ENCODE measurements at regions not wholly inside any gene's neighbourhood (a gene's known extent, or its start where the extent isn't known, plus 50 kb on each side); places are given as distances from the start of the nearest gene placed in this dataset.

DNA sequence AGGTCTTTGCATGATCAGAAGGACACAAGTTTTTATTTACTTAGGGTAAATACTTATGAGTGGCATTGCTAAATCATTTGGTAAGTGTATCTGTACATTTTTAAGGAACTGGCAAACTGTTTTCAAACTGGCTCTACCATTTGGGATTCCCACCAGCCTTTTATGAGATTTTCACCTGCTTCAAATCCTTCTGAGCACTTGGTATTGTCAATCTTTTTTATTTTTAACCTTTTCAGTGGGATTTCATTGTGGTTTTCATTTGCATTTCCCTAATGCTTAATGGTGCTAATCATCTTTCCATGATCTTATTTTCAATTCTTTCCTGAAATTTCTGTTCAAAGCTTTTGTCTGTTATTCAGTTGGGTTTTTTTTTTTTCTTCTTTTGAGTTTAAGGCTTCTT is 475.6 kb downstream of the MAN2A1 start:
- TF ChIP-seq POLR2A (IDR thresholded peaks at IDR 0.05) (no peak), CTCF (IDR thresholded peaks at IDR 0.05) (no peak)
- H3K27ac ChIP-seq = no peak overlapping the region
- no peak overlapping the region for H3K4me3 ChIP-seq
- H3K4me1 ChIP-seq = no peaks in the 10 kb centered on the region
- H3K36me3 ChIP-seq (ENCODE audit: low read depth, missing control alignments) = no peaks in the 10 kb centered on the region
- H3K9me3 ChIP-seq = no peaks in the 10 kb centered on the region
- no peak for DNase-seq
- no peaks in the 10 kb centered on the region for H3K27me3 ChIP-seq
- intact Hi-C loops (cut with DNase I; ENCODE audit: low total_unique reads) = no loop called here

DNA sequence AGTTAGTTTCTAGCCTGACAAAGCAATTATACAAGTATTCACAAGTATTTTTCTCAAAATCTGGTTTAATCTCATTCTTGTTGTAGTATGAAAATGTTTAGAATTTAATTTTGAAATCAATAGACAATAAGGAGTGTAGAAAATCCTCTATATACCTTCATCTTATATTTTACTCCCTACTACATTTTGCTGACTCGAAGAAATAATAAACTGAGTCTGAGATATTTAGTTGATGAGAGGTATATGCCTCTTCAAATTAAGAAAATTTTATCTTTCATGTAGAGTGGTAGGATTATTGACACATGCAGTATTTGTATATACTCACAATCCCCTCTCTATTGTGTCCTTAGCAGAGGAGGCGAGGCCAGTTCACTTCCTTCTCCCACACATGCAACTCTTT is 477.7 kb downstream of the MAN2A1 start:
- WGBS, 2 donors = 89 to 92% methylated on average over 2 of the region's 2 CpGs
- H3K27me3 ChIP-seq = no peaks in the 10 kb centered on the region
- H3K4me3 ChIP-seq = no peak overlapping the region
- no peak for DNase-seq
- no peaks in the 10 kb centered on the region for H3K36me3 ChIP-seq (ENCODE audit: low read depth, missing control alignments)
- H3K4me1 ChIP-seq = no peaks in the 10 kb centered on the region
- intact Hi-C loops (cut with DNase I; ENCODE audit: low total_unique reads) = no loop called here
- H3K27ac ChIP-seq = no peak overlapping the region
- no peak for TF ChIP-seq POLR2A (IDR thresholded peaks at IDR 0.05)
- TF ChIP-seq CTCF (IDR thresholded peaks at IDR 0.05) = no peak
- no peaks in the 10 kb centered on the region for H3K9me3 ChIP-seq

GRCh38 chr5:110169461-110169860 is 479.7 kb downstream of the MAN2A1 start:
- 91 to 96% methylated on average over 2 of the region's 2 CpGs for WGBS, 2 donors
- intact Hi-C loops (cut with DNase I; ENCODE audit: low total_unique reads) = no loop called here
- Histone ChIP-seq H3K4me1 (no peaks in the 10 kb centered on the region), H3K36me3 (ENCODE audit: low read depth, missing control alignments) (no peaks in the 10 kb centered on the region), H3K4me3 (no peak overlapping the region), H3K9me3 (no peaks in the 10 kb centered on the region), H3K27ac (no peak overlapping the region), H3K27me3 (no peaks in the 10 kb centered on the region)
- no peak for DNase-seq
- no peak for TF ChIP-seq CTCF (IDR thresholded peaks at IDR 0.05)
- TF ChIP-seq POLR2A (IDR thresholded peaks at IDR 0.05) = no peak

GRCh38 chr5:110177729-110178128 is 488.0 kb downstream of the MAN2A1 start:
- no peak for DNase-seq
- H3K36me3 ChIP-seq (ENCODE audit: low read depth, missing control alignments) = no peaks in the 10 kb centered on the region
- intact Hi-C loops (cut with DNase I; ENCODE audit: low total_unique reads) = no loop called here
- TF ChIP-seq CTCF (IDR thresholded peaks at IDR 0.05) = no peak
- no peak for TF ChIP-seq POLR2A (IDR thresholded peaks at IDR 0.05)
- WGBS, 2 donors = 71 to 82% methylated on average over 2 of the region's 2 CpGs
- H3K9me3 ChIP-seq = no peaks in the 10 kb centered on the region
- H3K27ac ChIP-seq = no peak overlapping the region
- H3K4me3 ChIP-seq = no peak overlapping the region
- no peaks in the 10 kb centered on the region for H3K4me1 ChIP-seq
- H3K27me3 ChIP-seq = no peaks in the 10 kb centered on the region

DNA sequence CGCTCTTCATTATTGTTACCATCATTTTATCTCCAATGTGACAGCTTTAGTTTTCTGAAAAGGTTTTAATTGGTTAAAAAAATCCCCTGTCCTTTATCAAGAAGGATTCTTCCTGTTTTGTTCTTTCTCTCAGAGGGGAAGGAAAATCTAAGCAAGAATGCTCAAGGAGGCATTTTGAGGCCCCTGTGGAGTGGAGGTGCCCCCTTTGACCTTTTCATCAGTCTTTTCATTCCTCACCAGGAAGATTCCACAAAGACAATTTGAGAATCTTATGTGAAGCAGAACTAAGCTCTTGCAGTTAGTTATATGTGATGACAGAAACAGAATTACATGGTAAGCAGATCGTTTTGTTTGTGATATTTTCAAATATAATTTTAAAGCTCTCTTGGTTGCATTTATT is 489.6 kb downstream of the MAN2A1 start:
- intact Hi-C loops (cut with DNase I; ENCODE audit: low total_unique reads) = no loop called here
- Histone ChIP-seq H3K4me3 (no peak overlapping the region), H3K4me1 (no peaks in the 10 kb centered on the region), H3K27me3 (no peaks in the 10 kb centered on the region), H3K9me3 (no peaks in the 10 kb centered on the region), H3K36me3 (ENCODE audit: low read depth, missing control alignments) (no peaks in the 10 kb centered on the region), H3K27ac (no peak overlapping the region)
- TF ChIP-seq CTCF (IDR thresholded peaks at IDR 0.05) = no peak
- no peak for TF ChIP-seq POLR2A (IDR thresholded peaks at IDR 0.05)
- no peak for DNase-seq
- 58 to 61% methylated on average over 2 of the region's 2 CpGs for WGBS, 2 donors

All from testis (tissue), 2 donors.